ENCODE measurements at regions not wholly inside any gene's neighbourhood (a gene's known extent, or its start where the extent isn't known, plus 50 kb on each side); places are given as distances from the start of the nearest gene placed in this dataset.
A peak's percentile ranks its signal among the peaks of the same experiment; 100 is the strongest.

DNA sequence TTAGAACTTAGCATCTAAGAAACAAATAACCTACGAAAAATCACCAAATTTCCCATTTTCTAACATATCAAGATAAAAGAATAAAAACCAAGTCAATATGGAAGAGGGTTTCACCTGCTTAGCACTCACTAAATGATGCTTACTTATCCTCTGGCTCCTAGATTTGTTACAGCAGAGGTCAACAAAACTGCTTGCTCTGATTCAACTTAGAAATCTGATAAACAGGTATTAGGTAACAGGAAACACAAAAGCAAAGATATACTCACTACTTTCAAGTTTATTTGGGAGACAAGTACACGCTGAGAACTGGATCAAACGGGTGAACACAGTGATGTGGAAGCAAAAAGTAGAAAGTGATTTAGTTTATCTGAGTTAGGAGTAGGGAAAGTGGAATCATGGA, 235.7 kb upstream of the TARS1 start:
- DNase-seq (ENCODE audit: low spot score) = no peak
- TF ChIP-seq, protein P1, sequence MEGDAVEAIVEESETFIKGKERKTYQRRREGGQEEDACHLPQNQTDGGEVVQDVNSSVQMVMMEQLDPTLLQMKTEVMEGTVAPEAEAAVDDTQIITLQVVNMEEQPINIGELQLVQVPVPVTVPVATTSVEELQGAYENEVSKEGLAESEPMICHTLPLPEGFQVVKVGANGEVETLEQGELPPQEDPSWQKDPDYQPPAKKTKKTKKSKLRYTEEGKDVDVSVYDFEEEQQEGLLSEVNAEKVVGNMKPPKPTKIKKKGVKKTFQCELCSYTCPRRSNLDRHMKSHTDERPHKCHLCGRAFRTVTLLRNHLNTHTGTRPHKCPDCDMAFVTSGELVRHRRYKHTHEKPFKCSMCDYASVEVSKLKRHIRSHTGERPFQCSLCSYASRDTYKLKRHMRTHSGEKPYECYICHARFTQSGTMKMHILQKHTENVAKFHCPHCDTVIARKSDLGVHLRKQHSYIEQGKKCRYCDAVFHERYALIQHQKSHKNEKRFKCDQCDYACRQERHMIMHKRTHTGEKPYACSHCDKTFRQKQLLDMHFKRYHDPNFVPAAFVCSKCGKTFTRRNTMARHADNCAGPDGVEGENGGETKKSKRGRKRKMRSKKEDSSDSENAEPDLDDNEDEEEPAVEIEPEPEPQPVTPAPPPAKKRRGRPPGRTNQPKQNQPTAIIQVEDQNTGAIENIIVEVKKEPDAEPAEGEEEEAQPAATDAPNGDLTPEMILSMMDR (IDR thresholded peaks at IDR 0.05; ENCODE audit: low read depth, low read length, missing input control) = no peak
- TF ChIP-seq TAF1 (conservative IDR thresholded peaks at IDR 0.05) (peak; percentile 1), ZBTB33 (IDR thresholded peaks at IDR 0.05) (no peak), RAD21 (IDR thresholded peaks at IDR 0.05) (peak; percentile 12 to 21), EGR1 (IDR thresholded peaks at IDR 0.05; ENCODE audit: low read depth in 2 of 2) (no peak), REST (IDR thresholded peaks at IDR 0.05) (no peak), HNF4G (IDR thresholded peaks at IDR 0.05) (no peak), YY1 (IDR thresholded peaks at IDR 0.05) (peak; percentile 24), RXRA (IDR thresholded peaks at IDR 0.05) (peak; percentile 45 to 55), MAX (IDR thresholded peaks at IDR 0.05) (peak; percentile 27), GABPA (IDR thresholded peaks at IDR 0.05 in 1 of 2, conservative IDR thresholded peaks at IDR 0.05 in 1 of 2) (peak in 1 of 2 donors; percentile 46), JUND (IDR thresholded peaks at IDR 0.05) (peak; percentile 19 to 33), SP1 (IDR thresholded peaks at IDR 0.05) (no peak), HNF4A (conservative IDR thresholded peaks at IDR 0.05) (peak; percentile 40 to 53), FOXA1 (IDR thresholded peaks at IDR 0.05) (no peak), NR2F2 (IDR thresholded peaks at IDR 0.05) (no peak), FOXA2 (IDR thresholded peaks at IDR 0.05) (peak; percentile 26)
- TF ChIP-seq, protein P2, sequence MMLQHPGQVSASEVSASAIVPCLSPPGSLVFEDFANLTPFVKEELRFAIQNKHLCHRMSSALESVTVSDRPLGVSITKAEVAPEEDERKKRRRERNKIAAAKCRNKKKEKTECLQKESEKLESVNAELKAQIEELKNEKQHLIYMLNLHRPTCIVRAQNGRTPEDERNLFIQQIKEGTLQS (IDR thresholded peaks at IDR 0.05) = no peak
- H3K9ac ChIP-seq (ENCODE audit: low read depth in 1 of 2, low read length in 2 of 2) = no peak overlapping the region
- H3K9me3 ChIP-seq (ENCODE audit: control insufficient read depth in 4 of 4, low read length in 3 of 4) = no peaks in the 10 kb centered on the region
- no peaks in the 10 kb centered on the region for H3K36me3 ChIP-seq (ENCODE audit: control insufficient read depth in 4 of 4, insufficient read depth in 3 of 4, low read depth in 1 of 4, low read length in 3 of 4)
- no peaks in the 10 kb centered on the region for H3K27me3 ChIP-seq (ENCODE audit: control insufficient read depth in 4 of 4, insufficient read depth in 4 of 4, low read length in 3 of 4)
- 28% methylated on average over 3 of the region's 3 CpGs for WGBS
- H3K4me1 ChIP-seq (ENCODE audit: control insufficient read depth in 4 of 4, insufficient read depth in 4 of 4, low read length in 3 of 4) = peaks cover 13 to 31% (median 26%) of the 10 kb centered on the region in 4 donors
- no peak overlapping the region for H3K4me3 ChIP-seq (ENCODE audit: low read depth in 1 of 3, low read length in 3 of 3)
- H3K27ac ChIP-seq (ENCODE audit: low read depth in 1 of 2, low read length in 2 of 2) = peak overlapping the region; percentile 81 to 85
